ENCODE measurements at regions not wholly inside any gene's neighbourhood (a gene's known extent, or its start where the extent isn't known, plus 50 kb on each side); places are given as distances from the start of the nearest gene placed in this dataset.

- DNase-seq (ENCODE audit: low spot score) = no peak
Measured at GRCh38 chr3:177942911-177943310, 593.3 kb upstream of the KCNMB2 start.

- DNase-seq (ENCODE audit: low spot score) = no peak
Measured at GRCh38 chr3:177944228-177944661, 592.0 kb upstream of the KCNMB2 start.

GRCh38 chr3:177946048-177946447 is 590.2 kb upstream of the KCNMB2 start:
- DNase-seq (ENCODE audit: low spot score) = no peak

GRCh38 chr3:177946497-177946896 is 589.7 kb upstream of the KCNMB2 start:
- no peak for DNase-seq (ENCODE audit: low spot score)

- no peak for DNase-seq (ENCODE audit: low spot score)
Measured at GRCh38 chr3:177946936-177947335, 589.3 kb upstream of the KCNMB2 start.

- no peak for DNase-seq (ENCODE audit: low spot score)
Measured at GRCh38 chr3:177947901-177948300, 588.3 kb upstream of the KCNMB2 start.

GRCh38 chr3:177948716-177949425 is 587.4 kb upstream of the KCNMB2 start:
- no peak for DNase-seq (ENCODE audit: low spot score)

- DNase-seq (ENCODE audit: low spot score) = no peak
Measured at GRCh38 chr3:177959188-177959587, 577.0 kb upstream of the KCNMB2 start.

GRCh38 chr3:177960014-177960413 is 576.2 kb upstream of the KCNMB2 start:
- DNase-seq (ENCODE audit: low spot score) = no peak

- DNase-seq (ENCODE audit: low spot score) = no peak
Measured at GRCh38 chr3:177960722-177961121, 575.5 kb upstream of the KCNMB2 start.

GRCh38 chr3:177961784-177962183 is 574.5 kb upstream of the KCNMB2 start:
- DNase-seq (ENCODE audit: low spot score) = no peak

- DNase-seq (ENCODE audit: low spot score) = no peak
Measured at GRCh38 chr3:177966493-177966892, 569.7 kb upstream of the KCNMB2 start.

- no peak for DNase-seq (ENCODE audit: low spot score)
Measured at GRCh38 chr3:177968891-177969290, 567.3 kb upstream of the KCNMB2 start.

GRCh38 chr3:177973241-177973840 is 562.9 kb upstream of the KCNMB2 start:
- peak; percentile 13 for DNase-seq (ENCODE audit: low spot score)

- DNase-seq (ENCODE audit: low spot score) = no peak
Measured at GRCh38 chr3:177976241-177976640, 560.0 kb upstream of the KCNMB2 start.

- DNase-seq (ENCODE audit: low spot score) = no peak
Measured at GRCh38 chr3:177976866-177977265, 559.4 kb upstream of the KCNMB2 start.

- no peak for DNase-seq (ENCODE audit: low spot score)
Measured at GRCh38 chr3:177977381-177978158, 558.7 kb upstream of the KCNMB2 start.

GRCh38 chr3:177978946-177979345 is 557.3 kb upstream of the KCNMB2 start:
- no peak for DNase-seq (ENCODE audit: low spot score)

- DNase-seq (ENCODE audit: low spot score) = no peak
Measured at GRCh38 chr3:177979703-177980102, 556.5 kb upstream of the KCNMB2 start.

GRCh38 chr3:177981576-177981975 is 554.7 kb upstream of the KCNMB2 start:
- DNase-seq (ENCODE audit: low spot score) = no peak

- no peak for DNase-seq (ENCODE audit: low spot score)
Measured at GRCh38 chr3:177982034-177982433, 554.2 kb upstream of the KCNMB2 start.

GRCh38 chr3:177983320-177983719 is 552.9 kb upstream of the KCNMB2 start:
- no peak for DNase-seq (ENCODE audit: low spot score)

Data from HuH-7.5 (cell line).